ENCODE measurements at regions not wholly inside any gene's neighbourhood (a gene's known extent, or its start where the extent isn't known, plus 50 kb on each side); places are given as distances from the start of the nearest gene placed in this dataset.

GRCh38 chr2:36302911-36303310 is 52.7 kb upstream of the CRIM1 start:
- POLR2A ChIA-PET = no interaction called here
- DNase-seq (no peak), ATAC-seq (ENCODE audit: low read depth) (no peak)
- intact Hi-C loops (cut with micrococcal nuclease) = no loop called here
- Mint-ChIP-seq H3K36me3 (ENCODE audit: low read depth) (no peaks in the 10 kb centered on the region), H3K27me3 (peaks cover 7% of the 10 kb centered on the region), H3K9me3 (no peaks in the 10 kb centered on the region), H3K27ac (no peak overlapping the region), H3K4me3 (no peak overlapping the region), H3K4me1 (no peaks in the 10 kb centered on the region)
- TF ChIP-seq CTCF (IDR thresholded peaks at IDR 0.05) = no peak
- CTCF ChIA-PET = no interaction called here

GRCh38 chr2:36301843-36302242 is 53.7 kb upstream of the CRIM1 start:
- DNase-seq = no peak
- intact Hi-C loops (cut with micrococcal nuclease) = no loop called here
- POLR2A ChIA-PET = no interaction called here
- H3K27me3 Mint-ChIP-seq = peaks cover 7% of the 10 kb centered on the region
- no peak overlapping the region for H3K27ac Mint-ChIP-seq
- H3K36me3 Mint-ChIP-seq (ENCODE audit: low read depth) = no peaks in the 10 kb centered on the region
- no peak for TF ChIP-seq CTCF (IDR thresholded peaks at IDR 0.05)
- no peak overlapping the region for H3K4me3 Mint-ChIP-seq
- H3K4me1 Mint-ChIP-seq = no peaks in the 10 kb centered on the region
- H3K9me3 Mint-ChIP-seq = no peaks in the 10 kb centered on the region
- CTCF ChIA-PET = no interaction called here
- ATAC-seq (ENCODE audit: low read depth) = no peak

DNA sequence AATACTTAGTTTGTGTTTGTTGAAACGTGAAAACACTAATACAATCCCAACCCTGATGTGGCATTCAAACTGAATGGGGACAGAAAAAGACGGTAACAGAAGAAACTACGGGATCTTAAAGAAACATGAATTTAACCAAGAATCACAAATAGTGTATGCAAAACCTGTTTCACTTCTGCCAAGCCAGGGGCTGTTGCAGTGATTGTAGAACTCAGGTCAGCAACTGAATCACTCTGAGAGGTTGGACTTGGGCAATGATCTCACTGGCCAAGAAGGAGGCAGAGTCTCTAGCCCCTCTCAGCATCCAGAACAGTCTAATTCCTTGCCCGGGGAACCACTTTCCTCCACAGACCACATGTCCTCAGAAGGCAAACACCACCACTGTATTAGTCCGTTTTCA is 54.9 kb upstream of the CRIM1 start:
- H3K4me3 Mint-ChIP-seq = no peak overlapping the region
- no peaks in the 10 kb centered on the region for H3K4me1 Mint-ChIP-seq
- DNase-seq = no peak
- intact Hi-C loops (cut with micrococcal nuclease) = no loop called here
- POLR2A ChIA-PET = no interaction called here
- H3K36me3 Mint-ChIP-seq (ENCODE audit: low read depth) = no peaks in the 10 kb centered on the region
- CTCF ChIA-PET = no interaction called here
- H3K27me3 Mint-ChIP-seq = peaks cover 6% of the 10 kb centered on the region
- no peaks in the 10 kb centered on the region for H3K9me3 Mint-ChIP-seq
- ATAC-seq (ENCODE audit: low read depth) = no peak
- no peak overlapping the region for H3K27ac Mint-ChIP-seq
- TF ChIP-seq CTCF (IDR thresholded peaks at IDR 0.05) = no peak

DNA sequence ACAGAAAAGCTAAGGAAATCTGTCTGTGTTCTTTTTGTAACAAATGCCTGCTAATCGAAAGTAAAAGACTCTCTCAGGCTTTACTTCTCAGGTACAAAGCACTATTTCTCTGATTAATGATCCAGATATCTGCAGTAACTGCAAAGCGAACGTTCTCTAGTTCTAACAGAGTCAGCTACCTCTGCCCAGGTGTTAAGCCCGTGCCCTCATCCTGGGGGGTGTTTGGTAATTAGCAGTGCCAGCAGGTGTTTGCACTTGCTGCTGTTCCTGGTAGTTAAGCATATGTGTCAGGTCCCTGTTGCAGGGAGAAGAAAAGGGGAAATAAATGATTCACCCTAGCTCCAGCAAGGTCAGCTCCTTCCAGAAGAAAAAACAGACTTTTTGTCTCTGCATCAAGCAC is 58.8 kb upstream of the CRIM1 start:
- no peaks in the 10 kb centered on the region for H3K27me3 Mint-ChIP-seq
- intact Hi-C loops (cut with micrococcal nuclease) = no loop called here
- H3K9me3 Mint-ChIP-seq = no peaks in the 10 kb centered on the region
- no peak for TF ChIP-seq CTCF (IDR thresholded peaks at IDR 0.05)
- ATAC-seq (ENCODE audit: low read depth) (no peak), DNase-seq (no peak)
- CTCF ChIA-PET = interaction anchor here (0.6 kb wide), 1 partner anchor 55 kb away, joined by 3 read pairs; no protein-coding TSS in a partner anchor
- H3K4me3 Mint-ChIP-seq = no peak overlapping the region
- no peaks in the 10 kb centered on the region for H3K4me1 Mint-ChIP-seq
- POLR2A ChIA-PET = no interaction called here
- H3K27ac Mint-ChIP-seq = no peak overlapping the region
- no peaks in the 10 kb centered on the region for H3K36me3 Mint-ChIP-seq (ENCODE audit: low read depth)

DNA sequence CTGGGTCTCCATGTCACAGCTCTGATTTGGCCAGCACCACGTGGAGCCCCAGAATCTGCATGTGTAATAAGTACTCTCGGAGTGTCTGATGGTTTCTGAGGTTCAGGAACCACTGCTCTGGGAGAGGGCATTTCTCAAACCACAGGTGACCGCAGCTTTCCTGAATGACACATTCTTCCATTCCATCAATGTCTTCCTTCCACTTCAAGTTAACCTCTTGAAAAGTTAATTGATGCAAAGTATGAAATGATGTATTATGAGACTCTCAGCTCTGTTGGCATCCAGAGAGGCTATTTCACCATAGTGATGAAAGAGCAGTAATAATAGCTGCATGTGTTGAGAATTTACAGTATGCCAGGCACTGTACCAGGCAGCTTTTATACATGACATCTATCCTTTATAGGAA is 61.3 kb upstream of the CRIM1 start:
- no peak overlapping the region for H3K4me3 Mint-ChIP-seq
- DNase-seq (no peak), ATAC-seq (ENCODE audit: low read depth) (no peak)
- no peaks in the 10 kb centered on the region for H3K4me1 Mint-ChIP-seq
- ChIA-PET CTCF (no interaction called here), POLR2A (no interaction called here)
- H3K27me3 Mint-ChIP-seq = no peaks in the 10 kb centered on the region
- no peaks in the 10 kb centered on the region for H3K36me3 Mint-ChIP-seq (ENCODE audit: low read depth)
- no peaks in the 10 kb centered on the region for H3K9me3 Mint-ChIP-seq
- intact Hi-C loops (cut with micrococcal nuclease) = no loop called here
- H3K27ac Mint-ChIP-seq = no peak overlapping the region
- no peak for TF ChIP-seq CTCF (IDR thresholded peaks at IDR 0.05)

All from activated B cell treated with CpG ODN at 0.5 μM for 24 hours (primary cell).